HepG2 (cell line): ENCODE measurements at regions not wholly inside any gene's neighbourhood (a gene's known extent, or its start where the extent isn't known, plus 50 kb on each side); places are given as distances from the start of the nearest gene placed in this dataset.

Experiments
- ATAC-seq: fragments of 200-7000 bp; cut with Tn5 transposase; 3 replicates; pipeline ENCODE4 v1.9.1; 2020; ENCODE audit warnings: mild to moderate bottlenecking, moderate library complexity
- BruUV-seq: library from RNA; stranded (reverse); fragments of 400-500 nt; replicated peaks from 2 replicates; lab custom pipeline; 2021; lab: Mats Ljungman, UMichigan
- CTCF ChIA-PET: fragments of 300-600 bp; formaldehyde crosslinking; extraction: SDS; loops from one replicate; lab custom pipeline; 2021; ENCODE audit warnings: low total read pairs, inconsistent platforms, low intra/inter-chr PET ratio; lab: Yijun Ruan, JAX
- POLR2A ChIA-PET: fragments of 350-600 bp; sonication (Branson Sonifier 250); formaldehyde crosslinking; loops from one replicate; lab custom pipeline; 2020; ENCODE audit warnings: antibody characterized with exemption, inconsistent platforms; lab: Yijun Ruan, JAX
- DNase-seq: peaks from one replicate; pipeline ENCODE4 v3.0.0-alpha.2; 2015; ENCODE audit warnings: low spot score
- FAIRE-seq: peaks from 3 replicates; lab custom pipeline; 2011; peaks lifted over from hg19 to GRCh38; lab: Jason Lieb, UNC
- H2AFZ ChIP-seq: one replicate; pipeline ENCODE4 v1.6.1; 2011; ENCODE audit warnings: low read length, inconsistent platforms
- H3K27ac ChIP-seq: fragments of 300-600 bp; 3 replicates; pipeline ENCODE4 v1.8.0; 2011; ENCODE audit warnings: mixed run types, mild to moderate bottlenecking, mixed read lengths, low read length, inconsistent platforms; ENCODE audit not compliant: insufficient read depth; ENCODE audit errors: extremely low read length
- H3K27me3 ChIP-seq, 2 experiments: fragments of 200-600 bp in 1 of 2; 2 replicates in 1 of 2; 3 replicates in 1 of 2; pipeline versions ENCODE4 v1.6.0 to v1.8.0; 2011; ENCODE audit warnings: low read length in 2 of 2, mild to moderate bottlenecking in 2 of 2, moderate library complexity in 2 of 2, inconsistent platforms in 1 of 2; ENCODE audit not compliant: insufficient read depth in 2 of 2, control insufficient read depth in 1 of 2
- H3K36me3 ChIP-seq, 2 experiments: fragments of 200-600 bp in 1 of 2; replicated peaks in 1 of 2; 2 replicates in 1 of 2; 3 replicates in 1 of 2; pipeline versions ENCODE4 v1.5.1 to v1.8.0; 2011; ENCODE audit warnings: low read length in 2 of 2, inconsistent platforms in 1 of 2; ENCODE audit not compliant: insufficient read depth in 2 of 2, control insufficient read depth in 1 of 2
- H3K4me1 ChIP-seq: 2 replicates; pipeline ENCODE4 v1.5.1; 2012; ENCODE audit warnings: low read length, inconsistent platforms; ENCODE audit not compliant: insufficient read depth
- H3K4me2 ChIP-seq: 2 replicates; pipeline ENCODE4 v1.6.0; 2011; ENCODE audit warnings: low read depth, low read length, inconsistent platforms
- H3K4me3 ChIP-seq, 3 experiments: fragments of 200-600 bp in 1 of 3; sonication (generic), shearing (Covaris generic) in 1 of 3; replicated peaks in 1 of 3; 2 replicates each; pipeline ENCODE4 v1.5.1; 2011 to 2016; ENCODE audit warnings: low read length in 3 of 3, inconsistent platforms in 2 of 3, low read depth in 2 of 3, mild to moderate bottlenecking in 2 of 3, control low read depth in 1 of 3, mixed read lengths in 1 of 3; ENCODE audit not compliant: insufficient read depth in 1 of 3
- H3K79me2 ChIP-seq: one replicate; pipeline ENCODE4 v1.6.1; 2011; ENCODE audit warnings: low read length, inconsistent platforms; ENCODE audit not compliant: insufficient read depth
- H3K9ac ChIP-seq: 2 replicates; pipeline ENCODE4 v1.6.0; 2011; ENCODE audit warnings: mild to moderate bottlenecking, low read depth, low read length, inconsistent platforms; ENCODE audit not compliant: insufficient read depth
- H3K9me3 ChIP-seq: 2 replicates; pipeline ENCODE4 v1.5.1; 2012; ENCODE audit warnings: mild to moderate bottlenecking, low read length
- H4K20me1 ChIP-seq: 2 replicates; pipeline ENCODE4 v1.6.0; 2011; ENCODE audit warnings: inconsistent platforms, mild to moderate bottlenecking, low read length, moderate library complexity; ENCODE audit not compliant: insufficient read depth
- ELF3 ChIP-seq: IDR thresholded peaks from 2 replicates; pipeline ENCODE4 v1.6.1; 2016; ENCODE audit warnings: missing genetic modification reagents, missing compliant biosample characterization
- FOXP1 ChIP-seq, 2 experiments: fragments of 450-650 bp in 1 of 2; IDR thresholded peaks; 2 replicates each; pipeline ENCODE4 v1.6.1; 2017 to 2018; ENCODE audit warnings: antibody characterized with exemption in 1 of 2
- PAF1 ChIP-seq: IDR thresholded peaks from 2 replicates; pipeline ENCODE4 v1.6.1; 2016; ENCODE audit warnings: missing genetic modification reagents, missing compliant biosample characterization
- POLR2G ChIP-seq: fragments of 200-400 bp; formaldehyde crosslinking; IDR thresholded peaks from 2 replicates; pipeline ENCODE4 v1.6.1; 2018; ENCODE audit warnings: mild to moderate bottlenecking, low read depth, low read length, moderate library complexity
- PREB ChIP-seq: sonication (generic); formaldehyde crosslinking; IDR thresholded peaks from 2 replicates; pipeline ENCODE4 v1.4.0; 2020; ENCODE audit warnings: missing genetic modification reagents
- SMARCE1 ChIP-seq: fragments of 450-650 bp; IDR thresholded peaks from 2 replicates; pipeline ENCODE4 v1.6.1; 2017; ENCODE audit warnings: borderline replicate concordance
- TP53 ChIP-seq: sonication (generic); formaldehyde crosslinking; conservative IDR thresholded peaks from 2 replicates; pipeline ENCODE4 v1.4.0; 2020; ENCODE audit warnings: missing genetic modification reagents
- ZNF230 ChIP-seq: sonication (generic); formaldehyde crosslinking; IDR thresholded peaks from 2 replicates; pipeline ENCODE4 v1.4.0; 2020; ENCODE audit warnings: mild to moderate bottlenecking, missing genetic modification reagents
- ZNF549 ChIP-seq: sonication (generic); formaldehyde crosslinking; IDR thresholded peaks from 2 replicates; pipeline ENCODE4 v1.5.0; 2020; ENCODE audit warnings: missing genetic modification reagents
- WGBS: methylation state at CpG from one replicate; pipeline ENCODE4 v1.1.6; 2017; ENCODE audit warnings: low lambda C conversion rate; 5-methylcytosine and 5-hydroxymethylcytosine counted together
- in situ Hi-C: cut with HindIII; loops from 2 replicates; pipeline ENCODE4 v1.10.0; 2017; ENCODE audit warnings: low pct_unique_long_range_greater_than_20kb; ENCODE audit not compliant: extremely low pct_ligation_motif_present
- intact Hi-C: fragments of 100-400 bp; cut with micrococcal nuclease; formaldehyde crosslinking; loops from one replicate; pipeline ENCODE4 v1.10.0; 2022; ENCODE audit not compliant: unreplicated experiment
- TF ChIP-seq, protein P1 (sequence below): sonication (generic); formaldehyde crosslinking; IDR thresholded peaks from 2 replicates; pipeline ENCODE4 v1.4.0; 2020; ENCODE audit warnings: mild to moderate bottlenecking, missing genetic modification reagents

- intact Hi-C loops, result no loop called here
- Histone ChIP-seq H3K9me3 (no peaks in the 10 kb centered on the region), H3K36me3 (no peaks in the 10 kb centered on the region), H3K27me3 (peaks cover 1 to 10% of the 10 kb centered on the region in 2 experiments; a peak in 2 of 5 replicates), H2AFZ (no peak overlapping the region), H3K27ac (no peak overlapping the region), H3K4me3 (no peak overlapping the region)
- WGBS, result 2% methylated on average over 4 of the region's 5 CpGs
- POLR2A ChIA-PET, result no interaction called here
- DNase-seq (no peak), ATAC-seq (no peak), FAIRE-seq (no peak)
- CTCF ChIA-PET, result no interaction called here
- no TSS peak for BruUV-seq
- in situ Hi-C loops, result no loop called here
- TF ChIP-seq, protein P1, sequence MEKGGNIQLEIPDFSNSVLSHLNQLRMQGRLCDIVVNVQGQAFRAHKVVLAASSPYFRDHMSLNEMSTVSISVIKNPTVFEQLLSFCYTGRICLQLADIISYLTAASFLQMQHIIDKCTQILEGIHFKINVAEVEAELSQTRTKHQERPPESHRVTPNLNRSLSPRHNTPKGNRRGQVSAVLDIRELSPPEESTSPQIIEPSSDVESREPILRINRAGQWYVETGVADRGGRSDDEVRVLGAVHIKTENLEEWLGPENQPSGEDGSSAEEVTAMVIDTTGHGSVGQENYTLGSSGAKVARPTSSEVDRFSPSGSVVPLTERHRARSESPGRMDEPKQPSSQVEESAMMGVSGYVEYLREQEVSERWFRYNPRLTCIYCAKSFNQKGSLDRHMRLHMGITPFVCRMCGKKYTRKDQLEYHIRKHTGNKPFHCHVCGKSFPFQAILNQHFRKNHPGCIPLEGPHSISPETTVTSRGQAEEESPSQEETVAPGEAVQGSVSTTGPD (CRISPR knock-in tag), result no peak
- TF ChIP-seq SMARCE1, result no peak
- TF ChIP-seq ZNF549, result no peak
- no peak for TF ChIP-seq POLR2G
- no peak for TF ChIP-seq PAF1 (CRISPR knock-in tag)
- no peak for TF ChIP-seq ZNF230
- no peak for TF ChIP-seq ELF3
- TF ChIP-seq FOXP1 (IDR thresholded peaks at IDR 0.05), result no peak
- no peak for TF ChIP-seq FOXP1 (CRISPR knock-in tag; IDR thresholded peaks at IDR 0.05)
- no peak for TF ChIP-seq TP53 (CRISPR knock-in tag)
- no peak for TF ChIP-seq PREB (CRISPR knock-in tag)
- TF ChIP-seq, all 625 proteins: peak for 0
- H3K4me2 ChIP-seq, result no peak overlapping the region
- no peaks in the 10 kb centered on the region for H4K20me1 ChIP-seq
- H3K79me2 ChIP-seq, result no peaks in the 10 kb centered on the region
- no peak overlapping the region for H3K9ac ChIP-seq
- H3K4me1 ChIP-seq, result no peaks in the 10 kb centered on the region
Measured at GRCh38 chr10:14382022-14382421, 51.3 kb upstream of the FRMD4A start.
